ENCODE measurements at regions not wholly inside any gene's neighbourhood (a gene's known extent, or its start where the extent isn't known, plus 50 kb on each side); places are given as distances from the start of the nearest gene placed in this dataset.
"Not testable (repeated sequence)": the region's sequence is repeated elsewhere in the genome, so short reads cannot be mapped to it uniquely, and the experiment has no call there.

- no peak for DNase-seq
Measured at GRCh38 chr3:144957398-144958101, 985.9 kb downstream of the DIPK2A start.

- DNase-seq, result no peak
Measured at GRCh38 chr3:144963810-144964209, 992.2 kb downstream of the DIPK2A start.

- no peak for DNase-seq
Measured at GRCh38 chr3:144966560-144966959, 994.9 kb downstream of the DIPK2A start.

- no peak for DNase-seq
Measured at GRCh38 chr3:144968750-144969350, 997.2 kb downstream of the DIPK2A start.

- not testable (repeated sequence) for DNase-seq
Measured at GRCh38 chr3:144984481-144984880, 1012.9 kb downstream of the DIPK2A start.

- DNase-seq, result no peak
Measured at GRCh38 chr3:144989807-144990206, 1018.2 kb downstream of the DIPK2A start.

GRCh38 chr3:144995856-144996255 is 1024.2 kb downstream of the DIPK2A start:
- DNase-seq, result no peak

GRCh38 chr3:145005427-145005826 is 1033.8 kb downstream of the DIPK2A start:
- no peak for DNase-seq

GRCh38 chr3:145006271-145006670 is 1034.6 kb downstream of the DIPK2A start:
- no peak for DNase-seq

GRCh38 chr3:145013931-145014330 is 1042.3 kb downstream of the DIPK2A start:
- DNase-seq, result no peak

GRCh38 chr3:145015253-145015652 is 1043.6 kb downstream of the DIPK2A start:
- peak in 1 of 2 experiments; percentile 14 for DNase-seq

- DNase-seq, result no peak
Measured at GRCh38 chr3:145017959-145018358, 1046.3 kb downstream of the DIPK2A start.

GRCh38 chr3:145022447-145022846 is 1050.8 kb downstream of the DIPK2A start:
- no peak for DNase-seq

- no peak for DNase-seq
Measured at GRCh38 chr3:145024700-145025099, 1053.1 kb downstream of the DIPK2A start.

- DNase-seq, result not testable (repeated sequence)
Measured at GRCh38 chr3:145027186-145027585, 1055.6 kb downstream of the DIPK2A start.

- no peak for DNase-seq
Measured at GRCh38 chr3:145032791-145033190, 1061.2 kb downstream of the DIPK2A start.

- DNase-seq, result no peak
Measured at GRCh38 chr3:145035682-145036081, 1064.1 kb downstream of the DIPK2A start.

GRCh38 chr3:145054055-145054454 is 1082.4 kb downstream of the DIPK2A start:
- not testable (repeated sequence) for DNase-seq

GRCh38 chr3:145055375-145056076 is 1083.9 kb downstream of the DIPK2A start:
- DNase-seq, result no peak

- no peak for DNase-seq
Measured at GRCh38 chr3:145058483-145058882, 1086.9 kb downstream of the DIPK2A start.

GRCh38 chr3:145063616-145064015 is 1092.0 kb downstream of the DIPK2A start:
- no peak for DNase-seq

GRCh38 chr3:145070795-145071194 is 1090.2 kb downstream of the PLOD2 start:
- no peak for DNase-seq

- DNase-seq, result no peak
Measured at GRCh38 chr3:145079436-145079835, 1081.5 kb downstream of the PLOD2 start.

- no peak for DNase-seq
Measured at GRCh38 chr3:145087038-145087437, 1073.9 kb downstream of the PLOD2 start.

Measured in SW 1271 (cell line).